ENCODE measurements at regions not wholly inside any gene's neighbourhood (a gene's known extent, or its start where the extent isn't known, plus 50 kb on each side); places are given as distances from the start of the nearest gene placed in this dataset.

DNA sequence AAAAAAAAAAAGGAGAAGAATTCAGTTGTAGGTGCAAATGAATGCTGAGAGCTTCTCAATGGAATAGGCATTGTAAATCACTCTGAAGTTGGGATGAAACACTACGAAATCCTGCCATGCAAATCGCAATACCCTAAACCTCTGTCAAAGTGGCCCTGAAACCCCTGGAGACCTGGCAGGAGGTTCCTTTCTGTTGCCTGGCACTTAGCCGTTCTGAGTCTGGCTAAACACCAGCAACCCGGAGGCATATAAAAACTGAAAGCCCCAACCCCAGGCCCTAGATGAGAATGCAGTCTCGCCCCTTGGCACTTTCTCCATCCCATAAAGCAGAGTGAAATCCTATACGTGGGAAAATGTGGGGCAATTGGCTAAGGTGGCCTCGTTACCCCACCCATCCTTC is 151.5 kb upstream of the PARP11 start:
- DNase-seq (ENCODE audit: low spot score) = no peak

DNA sequence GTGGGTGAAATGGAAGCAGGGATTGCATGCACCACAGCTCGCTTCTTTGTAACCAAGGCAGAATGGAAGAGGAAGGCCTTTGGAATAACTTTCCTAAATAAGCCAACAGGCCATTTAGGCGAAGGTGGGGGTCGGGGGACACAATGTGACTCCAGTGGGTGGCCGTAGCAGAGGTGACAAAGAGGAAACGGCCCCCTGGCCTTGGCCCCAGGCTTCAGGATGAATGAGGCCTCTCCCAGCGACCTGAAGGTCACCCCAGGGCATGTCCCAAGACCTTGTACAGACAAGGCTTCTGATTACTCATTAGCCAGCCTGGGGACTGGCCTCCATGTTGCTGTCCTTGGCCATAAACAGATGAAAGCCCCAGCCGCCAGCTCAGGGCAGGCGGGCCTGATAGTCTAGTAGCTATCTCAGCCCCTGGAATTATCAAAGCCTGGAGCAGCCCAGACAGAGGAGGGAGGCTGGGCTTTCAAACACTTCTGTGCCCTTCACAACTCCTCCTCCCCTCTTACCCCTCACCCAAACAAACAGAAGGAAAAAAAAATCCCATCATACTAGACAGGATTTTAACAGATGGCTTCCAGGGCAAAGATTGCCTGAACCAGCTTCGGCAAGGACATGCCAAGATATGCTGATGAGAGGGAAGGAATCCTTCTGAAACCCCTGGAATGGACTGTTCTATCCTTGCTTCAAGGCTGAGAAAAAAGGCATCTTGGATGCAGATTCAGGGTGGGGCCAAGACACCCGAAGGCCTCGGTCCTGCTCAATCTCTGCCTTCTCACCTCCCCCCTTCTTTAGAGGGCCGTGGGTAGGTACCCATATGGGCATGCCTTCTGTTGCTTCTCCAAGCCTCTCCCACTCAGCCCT is 142.3 kb upstream of the PARP11 start:
- DNase-seq (ENCODE audit: low spot score) = no peak

DNA sequence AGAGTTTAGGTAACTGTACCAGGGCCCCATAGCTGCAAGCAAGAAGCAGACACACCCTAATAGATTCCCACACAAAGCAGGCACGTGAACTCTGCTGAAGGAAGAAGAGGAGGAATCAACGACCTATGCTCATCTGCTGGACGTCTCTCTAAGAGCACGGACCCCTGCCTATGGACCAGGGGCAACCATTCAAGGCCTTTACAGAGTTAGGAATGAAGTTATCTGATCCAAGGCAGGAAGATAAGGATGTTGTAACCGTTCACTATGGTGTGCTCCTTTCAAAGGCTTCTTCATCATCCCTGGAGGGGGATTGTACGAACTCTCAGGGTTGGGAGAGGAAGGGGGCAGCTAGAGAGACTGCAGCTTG is 141.6 kb upstream of the PARP11 start:
- no peak for DNase-seq (ENCODE audit: low spot score)

DNA sequence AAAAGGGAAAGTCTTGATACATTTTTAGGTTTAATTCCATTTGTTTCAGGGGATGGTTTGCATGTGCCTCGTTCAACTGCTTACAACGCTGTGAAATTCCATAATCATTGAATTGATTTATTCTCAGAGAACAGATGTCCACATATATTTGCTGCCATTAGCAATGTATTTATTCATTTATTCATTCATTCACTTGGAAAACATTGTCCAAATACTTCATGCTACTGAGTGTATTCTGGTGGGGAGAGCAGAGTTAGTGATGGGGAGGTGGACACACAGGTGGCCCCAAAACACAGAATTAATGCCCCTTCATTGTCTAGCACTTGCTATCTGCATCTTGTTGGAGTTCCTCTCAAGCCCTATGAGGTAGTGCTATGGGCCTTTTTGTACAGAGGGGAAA is 141.2 kb upstream of the PARP11 start:
- DNase-seq (ENCODE audit: low spot score) = no peak

DNA sequence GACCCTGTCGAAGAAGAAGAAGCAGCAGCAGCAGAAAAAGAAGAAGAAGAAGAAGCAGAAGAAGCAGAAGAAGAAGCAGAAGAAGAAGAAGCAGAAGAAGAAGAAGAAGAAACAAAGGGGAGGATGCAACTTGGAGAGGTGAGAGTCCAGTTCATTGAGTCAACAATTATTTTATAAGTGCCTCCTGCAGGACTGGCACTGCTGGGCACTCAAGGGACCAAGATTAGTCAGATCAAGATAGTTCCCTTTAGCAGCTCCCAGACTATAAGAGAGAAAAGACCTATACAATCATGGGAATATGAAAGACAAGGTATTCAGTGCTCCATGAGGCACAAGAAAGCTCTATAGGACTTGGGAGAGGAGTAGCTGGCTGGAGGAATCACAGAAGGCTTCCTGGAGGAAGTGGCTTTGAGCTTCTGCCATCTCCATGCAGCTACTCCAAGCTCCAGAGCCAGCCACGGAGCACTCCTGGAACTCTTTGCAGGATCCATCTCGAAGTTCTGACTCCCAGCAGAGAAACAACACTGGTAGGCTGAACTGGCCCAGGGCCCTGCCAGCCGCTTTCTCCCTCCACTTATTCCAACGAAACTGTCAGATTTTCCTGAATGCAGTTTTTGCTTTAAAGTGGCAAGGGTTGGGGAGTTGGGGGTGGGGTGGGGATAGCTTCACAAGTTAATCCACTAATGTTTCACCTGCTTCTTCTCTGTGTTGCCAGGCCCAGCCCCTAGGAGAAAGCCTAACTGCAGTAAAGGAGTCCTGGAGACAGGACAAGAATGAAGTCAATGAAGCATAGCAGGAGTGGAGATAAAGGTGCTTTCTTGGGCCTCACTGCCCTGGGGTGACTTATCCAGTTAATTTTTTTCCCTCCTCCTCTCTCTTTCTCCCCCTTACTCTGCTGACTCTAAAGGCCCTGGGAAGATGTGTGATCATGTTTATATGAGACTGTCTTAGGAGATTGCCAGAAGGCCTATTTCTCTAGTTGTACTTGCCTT is 140.1 kb upstream of the PARP11 start:
- no peak for DNase-seq (ENCODE audit: low spot score)

DNA sequence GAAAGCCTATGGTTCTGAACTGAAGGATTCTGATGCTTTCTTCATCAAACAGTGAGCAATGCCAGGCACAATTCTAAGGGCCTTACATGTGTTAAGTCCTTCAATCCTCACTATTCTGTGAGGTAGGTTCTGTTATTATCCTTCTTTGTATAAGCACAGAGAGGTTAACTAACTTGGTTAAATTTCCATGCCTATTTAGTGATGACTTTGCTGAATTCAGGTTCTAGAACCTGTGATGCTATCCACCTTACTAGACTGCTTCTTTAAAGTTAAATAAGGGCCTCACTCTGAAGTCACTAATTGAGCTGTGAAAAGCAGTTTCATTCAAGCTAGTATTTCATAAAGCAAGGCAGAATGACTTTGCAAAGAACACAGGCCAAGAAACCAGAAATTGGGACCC is 138.9 kb upstream of the PARP11 start:
- DNase-seq (ENCODE audit: low spot score) = no peak

DNA sequence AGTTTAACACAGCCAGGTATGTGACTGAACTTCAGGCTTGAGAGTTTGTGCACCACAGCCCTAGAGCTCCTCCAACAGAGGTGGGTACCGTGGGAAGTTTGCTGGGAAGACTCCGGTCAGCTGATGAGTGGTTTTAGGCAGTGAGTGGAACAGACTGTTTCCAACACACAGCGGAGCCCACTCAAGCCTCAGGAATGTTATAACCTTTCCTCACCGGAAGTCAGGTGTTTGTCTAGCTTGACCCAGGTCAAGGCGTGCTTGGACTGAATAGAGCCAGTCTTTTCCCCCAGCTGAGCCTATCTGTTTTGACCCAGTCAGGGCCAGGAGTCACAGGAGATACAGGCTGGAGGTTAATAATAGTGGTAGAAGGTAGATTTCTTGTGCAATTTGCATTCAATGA is 138.4 kb upstream of the PARP11 start:
- DNase-seq (ENCODE audit: low spot score) = no peak

DNA sequence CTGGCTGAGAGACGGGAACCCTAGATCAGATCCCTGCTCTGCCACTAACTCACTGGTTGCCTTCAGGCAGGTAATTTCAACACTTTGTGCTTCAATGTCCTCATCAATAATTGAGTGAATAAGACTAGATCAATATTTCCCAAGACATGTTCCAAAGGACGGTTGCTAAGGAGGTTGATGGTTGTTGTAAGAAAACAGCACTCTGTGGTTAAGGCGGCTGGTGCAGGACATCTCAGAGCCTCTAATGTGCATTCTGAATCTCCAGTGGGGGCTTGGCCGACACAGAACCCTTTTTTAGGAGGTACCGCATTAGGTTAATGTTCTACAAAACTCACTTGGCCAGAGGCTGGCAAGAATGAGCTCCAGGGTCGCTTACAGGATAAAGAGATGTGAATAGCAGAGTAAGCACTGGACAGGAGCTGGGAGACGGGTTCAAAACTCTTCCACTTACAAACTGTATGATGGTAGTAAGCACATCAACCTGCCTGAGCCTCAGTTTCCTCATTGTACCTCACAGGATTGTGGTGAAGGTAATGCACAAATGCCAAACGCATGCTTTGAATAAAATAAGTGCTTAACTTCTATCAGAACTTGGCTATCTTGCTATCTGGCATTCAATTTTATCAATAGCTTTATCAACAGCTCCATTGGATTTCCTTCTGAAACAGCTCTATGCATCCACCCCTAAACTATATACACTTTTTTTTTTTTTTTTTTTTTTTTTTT is 136.9 kb upstream of the PARP11 start:
- no peak for DNase-seq (ENCODE audit: low spot score)

DNA sequence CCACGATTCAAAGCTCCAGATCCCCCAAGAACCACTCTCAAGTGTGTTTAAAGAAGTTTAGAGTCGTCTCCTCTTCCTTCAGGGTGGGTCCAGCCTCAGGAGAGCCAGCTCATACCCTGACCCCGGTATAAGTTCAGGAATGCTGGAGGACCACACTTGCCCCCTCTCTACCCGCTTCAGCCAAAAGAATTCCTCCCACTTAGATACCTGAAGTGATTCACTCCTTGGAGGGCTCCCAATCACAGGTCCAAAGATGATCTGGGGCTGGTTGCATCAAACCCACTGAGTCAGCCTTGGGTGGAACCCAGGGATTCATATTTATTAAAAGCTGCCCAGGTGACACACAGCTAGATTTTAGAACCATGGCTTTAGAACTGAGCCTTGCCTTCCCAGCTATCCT is 133.5 kb upstream of the PARP11 start:
- DNase-seq (ENCODE audit: low spot score) = no peak

DNA sequence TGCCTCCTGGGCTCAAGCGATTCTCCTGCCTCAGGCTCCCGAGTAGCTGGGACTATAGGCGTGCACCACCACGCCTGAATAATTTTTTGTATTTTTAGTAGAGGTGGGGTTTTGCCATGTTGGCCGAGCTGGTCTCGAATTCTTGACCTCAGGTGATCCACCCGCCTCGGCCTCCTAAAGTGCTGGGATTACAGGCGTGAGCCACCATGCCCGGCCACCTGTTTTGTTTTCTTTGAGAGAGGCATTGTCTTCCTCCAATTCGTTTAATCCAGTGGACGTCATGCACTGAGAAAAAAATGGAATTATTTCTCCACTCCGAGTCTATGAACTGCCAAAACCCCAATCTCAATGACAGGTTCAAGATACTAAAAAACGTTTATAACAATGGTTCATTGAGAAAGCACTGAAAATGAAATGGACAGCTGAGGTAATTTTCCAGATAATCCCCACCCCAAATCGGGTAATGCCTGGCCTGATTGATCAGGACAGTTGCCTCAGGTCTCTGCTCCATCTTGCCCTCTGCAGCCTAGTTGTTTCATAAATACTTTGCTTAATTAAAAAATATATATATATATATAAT is 132.7 kb upstream of the PARP11 start:
- no peak for DNase-seq (ENCODE audit: low spot score)

DNA sequence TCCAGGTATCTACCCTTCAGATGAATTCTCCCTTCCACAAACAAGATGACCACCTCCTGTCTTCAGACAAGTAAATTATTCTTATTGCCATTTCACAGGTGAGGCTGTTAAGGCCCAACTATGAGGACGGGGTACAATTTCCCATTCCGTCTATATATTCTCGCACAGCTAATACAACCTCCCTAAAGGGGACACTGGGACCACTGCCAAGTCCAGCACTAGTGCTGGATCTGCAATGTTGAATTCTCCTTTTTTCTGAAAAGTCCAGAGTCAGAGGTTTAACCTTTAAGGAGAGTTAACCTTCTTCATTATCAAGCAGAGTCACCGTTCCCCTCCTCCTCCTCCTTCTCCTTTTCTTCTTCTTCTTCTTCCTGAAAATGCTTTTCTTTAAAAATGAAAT is 130.4 kb upstream of the PARP11 start:
- no peak for DNase-seq (ENCODE audit: low spot score)

DNA sequence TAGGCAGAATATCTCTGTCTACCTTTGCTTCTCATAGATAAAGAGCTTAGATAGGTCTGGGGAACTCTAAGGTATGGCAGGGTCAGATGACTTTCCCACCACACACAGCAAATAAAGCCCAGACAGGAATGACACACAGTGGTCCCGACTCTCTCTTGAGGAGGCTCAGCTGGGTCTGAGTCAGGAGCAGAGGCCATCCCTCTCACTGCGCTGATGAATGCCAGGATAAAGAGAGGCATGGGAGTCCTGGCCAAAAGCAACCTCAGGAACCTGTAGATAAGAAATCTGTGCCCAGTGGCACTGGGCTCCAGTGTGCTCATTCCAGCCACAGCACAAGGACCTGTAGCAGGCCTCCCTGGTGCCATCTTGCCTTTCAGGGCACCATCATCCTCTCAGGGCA is 129.4 kb upstream of the PARP11 start:
- no peak for DNase-seq (ENCODE audit: low spot score)

DNA sequence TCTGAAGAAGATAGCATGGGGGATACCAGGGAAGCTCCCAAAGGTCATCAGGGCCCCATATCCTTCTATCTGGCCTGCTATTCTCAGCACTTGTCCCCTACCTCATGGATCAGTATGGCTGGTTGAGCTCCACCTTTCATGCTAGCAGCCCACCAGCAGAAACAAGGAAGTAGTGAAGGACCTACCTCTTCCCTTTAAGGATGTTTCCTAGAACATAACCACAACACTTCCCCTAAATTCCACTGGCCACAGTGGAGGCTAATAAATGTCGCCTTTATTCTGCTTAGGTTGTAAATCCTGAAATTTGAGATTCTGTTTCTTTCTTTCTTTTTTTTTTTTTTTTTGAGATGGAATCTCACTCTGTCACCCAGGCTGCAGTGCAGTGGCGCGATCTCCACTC is 128.6 kb upstream of the PARP11 start:
- no peak for DNase-seq (ENCODE audit: low spot score)

DNA sequence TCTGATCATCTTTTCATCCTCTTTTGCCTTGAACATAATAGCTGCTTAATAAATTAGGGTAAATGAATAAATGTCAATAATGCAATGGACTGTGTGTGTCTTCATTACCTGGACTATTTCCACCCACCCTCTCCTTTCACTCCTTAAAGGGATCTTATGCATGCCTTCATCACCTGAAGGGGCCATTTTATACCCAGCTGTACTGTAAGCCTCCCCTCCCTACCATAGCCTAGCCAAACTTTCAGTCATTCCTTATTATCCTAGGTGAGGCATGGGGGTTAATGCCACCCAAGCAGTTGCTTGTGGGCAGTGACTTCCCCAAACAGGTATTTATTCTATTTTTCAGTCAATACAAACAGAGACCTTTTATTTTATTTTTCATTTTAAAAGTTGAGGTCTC is 127.8 kb upstream of the PARP11 start:
- no peak for DNase-seq (ENCODE audit: low spot score)

DNA sequence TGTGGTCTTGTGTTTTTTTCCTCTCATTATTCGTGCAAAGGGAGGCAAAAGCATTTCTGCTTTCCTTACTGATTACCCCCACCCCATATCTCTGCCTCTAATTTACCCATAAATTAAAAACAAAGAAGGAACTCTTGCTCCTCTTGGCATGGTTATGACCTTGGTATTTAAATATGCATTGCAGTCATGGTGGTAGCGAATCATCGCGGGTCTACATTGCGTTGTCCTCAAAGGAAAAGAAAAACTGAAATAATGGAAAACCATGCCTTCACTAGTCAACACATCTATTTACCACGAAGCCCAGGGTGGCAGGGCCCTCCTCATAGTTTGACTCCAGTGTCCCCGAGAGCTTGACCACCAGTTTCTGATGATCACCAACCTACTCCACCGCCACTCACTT is 126.7 kb upstream of the PARP11 start:
- DNase-seq (ENCODE audit: low spot score) = no peak

DNA sequence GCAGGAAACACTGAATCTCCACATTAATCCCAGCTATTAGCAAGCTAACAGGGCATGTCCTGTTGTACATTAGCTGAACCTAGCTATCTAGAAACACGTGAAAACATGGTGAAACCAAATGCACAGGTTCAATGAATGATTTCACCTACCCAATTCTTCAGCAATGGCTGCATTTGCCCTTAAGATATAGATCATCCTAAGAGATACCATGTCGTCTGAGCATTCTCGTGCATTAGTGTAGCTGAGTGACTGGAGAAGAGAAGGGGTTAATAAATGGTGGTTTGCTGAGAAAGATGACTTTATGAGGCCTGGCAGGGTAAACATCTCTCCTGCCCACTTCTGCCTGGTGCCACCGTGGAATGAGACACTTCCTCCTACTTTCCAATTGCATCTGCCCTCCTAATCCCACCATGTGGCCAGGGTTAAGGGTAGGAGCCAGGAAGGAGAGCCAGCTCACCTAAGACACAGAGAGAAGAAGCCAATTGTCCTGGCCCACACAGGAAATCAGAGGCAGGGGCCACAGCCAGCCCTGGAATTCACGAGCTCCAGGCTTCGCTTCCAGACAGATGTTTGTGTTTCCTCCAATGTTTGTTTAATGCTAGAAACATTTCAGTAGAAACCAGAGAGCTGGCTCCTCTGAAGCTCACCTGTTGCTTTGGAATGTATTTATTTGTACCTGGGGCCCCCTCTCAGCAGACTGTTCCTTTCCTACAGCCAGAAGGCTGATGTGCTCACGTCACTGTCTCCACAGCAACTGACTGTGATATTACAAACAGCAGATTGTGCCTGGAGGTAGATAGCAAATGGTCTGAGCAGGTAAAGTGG is 126.0 kb upstream of the PARP11 start:
- DNase-seq (ENCODE audit: low spot score) = no peak

DNA sequence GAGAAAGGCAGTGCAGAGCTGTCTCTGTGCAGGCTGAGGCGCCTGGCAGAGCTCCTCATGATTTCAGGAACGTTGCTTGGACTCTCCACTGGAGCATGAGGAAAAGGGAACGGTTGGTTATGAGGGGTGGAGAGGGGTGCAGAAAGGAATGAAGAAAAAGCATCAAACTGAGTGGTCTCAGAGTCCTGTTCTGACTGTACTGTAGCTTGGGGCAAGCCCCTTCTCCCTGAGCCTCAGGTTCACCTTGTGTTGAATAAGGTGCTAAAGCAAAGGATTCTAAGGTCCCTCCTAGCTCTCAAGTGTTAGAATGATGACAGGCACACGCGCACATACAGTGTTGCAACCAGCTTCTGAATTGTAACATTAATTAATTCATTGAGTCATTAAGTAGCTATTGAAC is 125.2 kb upstream of the PARP11 start:
- no peak for DNase-seq (ENCODE audit: low spot score)

DNA sequence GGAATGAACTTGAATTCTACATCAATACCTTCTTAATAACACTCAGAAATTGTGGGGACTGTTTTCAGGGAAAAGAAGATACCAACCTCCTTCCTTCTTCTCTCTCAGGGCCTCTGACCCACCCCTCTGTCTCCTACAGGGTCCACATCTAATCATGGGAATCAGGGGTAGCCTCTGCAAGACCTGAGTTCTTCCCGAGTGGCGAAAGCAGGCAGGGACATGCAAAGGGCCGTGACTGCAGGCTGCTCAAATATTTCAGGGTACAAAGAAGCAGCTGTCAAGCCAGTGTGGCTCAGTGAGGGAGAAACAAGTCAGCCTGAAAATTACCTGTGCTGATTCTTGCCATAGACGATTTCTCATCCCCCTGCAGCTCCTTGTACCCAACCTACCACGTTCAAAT is 123.1 kb upstream of the PARP11 start:
- no peak for DNase-seq (ENCODE audit: low spot score)

DNA sequence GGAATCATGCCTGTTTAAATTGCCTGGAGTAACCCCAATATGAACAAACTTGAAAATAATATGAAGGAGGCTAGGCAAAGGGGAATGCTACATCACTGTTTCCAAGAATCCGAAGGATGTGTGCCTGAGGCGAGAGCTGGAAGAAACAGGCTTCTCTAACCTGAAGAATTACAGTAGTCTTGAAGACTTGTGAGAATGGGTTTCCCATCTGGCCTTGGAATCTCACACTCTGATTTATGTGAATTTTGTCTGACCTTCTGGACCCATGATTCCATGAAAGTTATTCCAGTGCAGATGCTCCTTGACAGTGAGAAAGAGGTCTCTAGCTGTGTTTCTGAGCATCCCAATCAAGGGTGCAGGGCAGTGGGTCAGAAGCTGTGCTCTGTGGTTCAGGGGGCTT is 122.1 kb upstream of the PARP11 start:
- no peak for DNase-seq (ENCODE audit: low spot score)

DNA sequence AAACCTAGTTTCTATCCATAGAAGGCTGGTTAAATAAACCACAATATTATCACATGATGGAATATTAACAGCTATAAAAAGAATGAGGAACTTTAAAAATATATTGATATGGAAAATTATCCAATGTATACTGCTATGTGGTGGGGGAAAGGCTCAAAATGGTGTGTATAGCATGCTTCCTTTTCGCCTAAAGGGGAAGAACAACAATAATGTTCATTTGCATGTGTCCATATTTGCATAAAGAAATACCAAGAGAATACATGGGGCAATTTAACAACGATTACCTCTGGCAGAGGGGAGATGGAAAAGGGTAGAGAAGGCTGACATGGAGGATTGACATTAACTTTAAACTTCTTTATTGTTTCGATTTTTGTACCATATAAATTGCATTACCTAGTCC is 121.3 kb upstream of the PARP11 start:
- no peak for DNase-seq (ENCODE audit: low spot score)

DNA sequence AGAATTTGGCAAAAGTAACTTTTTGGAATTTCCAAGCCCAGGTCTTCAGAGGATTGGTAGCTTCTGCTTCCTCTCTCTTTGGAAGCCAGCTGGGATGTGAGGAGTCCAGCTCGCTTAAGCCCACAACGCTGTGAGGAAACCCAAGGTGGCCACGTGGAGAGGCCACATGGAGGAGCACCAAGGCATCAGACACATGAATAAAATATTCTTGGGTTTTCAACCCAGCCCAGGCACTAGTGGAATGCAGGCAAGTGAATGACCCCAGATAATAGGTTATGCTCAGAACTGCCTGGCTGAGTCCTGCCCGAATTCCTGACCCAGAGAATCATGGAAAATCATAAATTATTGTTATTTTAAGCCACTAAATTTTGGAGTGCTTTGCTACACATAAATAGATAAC is 119.7 kb upstream of the PARP11 start:
- DNase-seq (ENCODE audit: low spot score) = no peak

Data from kidney capillary endothelial cell (primary cell).